GM18867 (cell line): ENCODE measurements at regions not wholly inside any gene's neighbourhood (a gene's known extent, or its start where the extent isn't known, plus 50 kb on each side); places are given as distances from the start of the nearest gene placed in this dataset.
A peak's percentile ranks its signal among the peaks of the same experiment; 100 is the strongest.
"Not testable (repeated sequence)": the region's sequence is repeated elsewhere in the genome, so short reads cannot be mapped to it uniquely, and the experiment has no call there.

Experiments used
- ATAC-seq: cut with Tn5 transposase; IDR thresholded peaks from one replicate; pipeline ENCODE4 v1.9.1; 2021; ENCODE audit warnings: mild to moderate bottlenecking, moderate library complexity; ENCODE audit not compliant: unreplicated experiment

GRCh38 chr9:66829853-66830252 is 70.7 kb upstream of the ZNF658 start:
- not testable (repeated sequence) for ATAC-seq

DNA sequence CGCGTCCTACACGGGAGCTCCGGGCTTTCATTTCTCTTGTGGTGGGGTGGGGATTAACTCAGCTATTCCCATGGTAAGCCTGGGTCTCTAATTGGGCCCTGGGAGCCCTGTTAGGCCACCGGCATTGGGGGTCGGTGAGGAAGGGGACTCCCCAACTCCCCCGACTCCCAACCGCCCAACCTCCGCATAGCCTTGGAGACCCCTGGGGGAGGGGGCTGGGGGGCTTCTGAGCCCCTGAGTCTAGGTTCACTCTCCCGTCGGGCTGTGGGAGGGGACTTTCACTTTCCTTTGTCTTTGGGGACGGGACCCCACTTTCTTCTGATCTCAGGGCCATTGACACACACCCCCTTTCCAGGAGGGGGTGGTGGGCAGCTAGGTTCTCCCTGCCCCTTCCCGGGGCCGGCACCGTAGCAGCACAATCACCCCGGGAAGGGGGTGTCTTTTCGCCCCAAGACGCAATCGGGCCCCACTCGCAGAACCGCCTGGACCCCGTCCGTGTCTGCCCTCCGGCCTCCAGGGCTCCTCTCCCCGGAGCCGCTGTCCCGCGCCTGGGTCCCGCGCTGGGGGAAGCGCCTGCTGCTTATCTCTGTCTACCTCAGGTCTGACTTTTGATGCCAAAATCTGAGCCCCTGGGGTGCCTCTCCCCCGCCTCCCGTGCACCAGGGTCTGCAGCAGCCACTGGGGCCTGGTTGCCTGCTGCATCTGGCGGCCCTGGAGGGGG is 69.6 kb upstream of the ZNF658 start:
- not testable (repeated sequence) for ATAC-seq

- not testable (repeated sequence) for ATAC-seq
Measured at GRCh38 chr9:66832222-66832621, 68.3 kb upstream of the ZNF658 start.

DNA sequence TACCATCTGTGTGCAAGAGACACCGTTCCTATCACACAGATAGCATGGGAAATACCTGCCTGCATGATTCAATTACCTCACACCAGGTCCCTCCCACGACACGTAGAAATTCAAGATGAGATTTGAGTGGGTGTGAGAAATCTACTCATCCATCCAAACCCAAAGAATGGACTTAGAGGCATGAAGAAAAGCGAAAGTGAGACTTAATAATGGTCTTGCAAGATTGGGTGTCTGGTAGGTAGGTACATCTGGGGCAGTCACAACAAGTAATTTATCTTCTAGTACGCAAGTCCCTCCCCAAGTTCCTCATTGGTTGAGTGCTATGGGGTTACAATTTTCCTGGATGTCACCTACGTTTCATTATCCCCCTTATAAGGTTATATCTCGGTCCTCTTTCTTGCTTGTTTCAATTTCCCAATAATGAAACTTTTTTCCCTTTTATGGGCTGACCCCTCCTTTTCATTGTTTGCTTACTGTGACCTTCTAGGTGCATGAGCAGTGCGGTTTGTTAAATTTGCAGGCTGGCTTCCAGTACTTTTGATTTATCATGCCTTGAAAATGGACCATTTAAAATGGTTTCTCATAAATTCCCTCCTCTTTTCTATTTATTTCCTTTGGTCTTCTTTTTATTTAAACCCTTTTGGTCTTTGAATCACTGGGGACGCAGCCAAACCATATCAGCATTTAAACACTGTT is 63.1 kb upstream of the ZNF658 start:
- peak; percentile 60 for ATAC-seq
